ENCODE measurements at regions not wholly inside any gene's neighbourhood (a gene's known extent, or its start where the extent isn't known, plus 50 kb on each side); places are given as distances from the start of the nearest gene placed in this dataset.
"Not testable (repeated sequence)": the region's sequence is repeated elsewhere in the genome, so short reads cannot be mapped to it uniquely, and the experiment has no call there.

DNA sequence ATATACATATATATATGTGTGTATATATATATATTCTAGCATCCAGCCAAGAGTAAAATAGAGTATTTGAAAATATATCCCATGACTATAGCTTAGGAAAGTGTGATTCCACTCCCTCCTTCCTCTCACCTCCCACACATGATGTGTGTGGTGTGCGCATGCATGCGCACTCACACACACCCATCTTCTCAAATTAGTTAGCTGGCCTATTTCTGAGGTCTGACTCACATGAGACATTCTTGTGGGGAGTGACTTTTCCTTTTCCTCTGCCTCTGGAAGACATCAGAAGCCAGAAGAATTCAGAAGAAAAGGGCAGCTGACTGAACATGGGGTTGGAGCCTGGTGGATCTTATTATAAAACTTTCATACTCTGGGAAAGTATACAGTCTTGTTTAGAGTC, 793.5 kb upstream of the ZNF722 start:
- Mint-ChIP-seq H3K27ac (no peak overlapping the region), H3K27me3 (ENCODE audit: low read depth) (no peaks in the 10 kb centered on the region), H3K4me1 (ENCODE audit: low read depth) (no peaks in the 10 kb centered on the region), H3K9me3 (peaks cover 63% of the 10 kb centered on the region), H3K36me3 (ENCODE audit: low read depth) (no peaks in the 10 kb centered on the region), H3K4me3 (ENCODE audit: low read depth) (no peak overlapping the region)
- intact Hi-C loops (cut with micrococcal nuclease), result no loop called here
- DNase-seq (ENCODE audit: low spot score), result no peak

DNA sequence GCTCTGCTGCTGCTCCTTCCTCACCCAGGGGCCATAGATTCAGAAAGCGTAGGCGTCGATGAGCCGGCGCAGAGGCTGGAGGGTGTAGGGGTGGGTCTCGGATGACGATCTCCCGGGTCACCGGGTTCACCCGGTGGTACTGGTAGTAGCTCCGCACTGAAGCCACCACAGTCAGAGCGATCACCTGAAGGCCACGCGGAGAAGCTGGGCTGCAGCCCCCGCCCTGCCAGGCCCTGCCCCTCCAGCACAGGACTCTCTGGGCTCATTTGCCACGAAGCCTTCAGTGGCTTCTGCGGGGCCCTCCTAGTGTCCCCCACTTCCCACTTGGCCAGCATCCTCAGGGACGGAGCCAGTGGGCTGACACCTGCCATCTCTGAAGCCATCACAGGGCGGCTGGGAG, 765.5 kb upstream of the ZNF722 start:
- H3K36me3 Mint-ChIP-seq (ENCODE audit: low read depth); DNase-seq (ENCODE audit: low spot score); H3K27me3 Mint-ChIP-seq (ENCODE audit: low read depth); H3K4me3 Mint-ChIP-seq (ENCODE audit: low read depth); H3K27ac Mint-ChIP-seq; H3K4me1 Mint-ChIP-seq (ENCODE audit: low read depth); intact Hi-C loops (cut with micrococcal nuclease): not testable (repeated sequence)
- peaks cover 16% of the 10 kb centered on the region for H3K9me3 Mint-ChIP-seq

- no peak overlapping the region for H3K4me3 Mint-ChIP-seq (ENCODE audit: low read depth)
- no peak for DNase-seq (ENCODE audit: low spot score)
- H3K27ac Mint-ChIP-seq, result no peak overlapping the region
- no peaks in the 10 kb centered on the region for H3K36me3 Mint-ChIP-seq (ENCODE audit: low read depth)
- intact Hi-C loops (cut with micrococcal nuclease), result no loop called here
- no peaks in the 10 kb centered on the region for H3K27me3 Mint-ChIP-seq (ENCODE audit: low read depth)
- no peaks in the 10 kb centered on the region for H3K4me1 Mint-ChIP-seq (ENCODE audit: low read depth)
- H3K9me3 Mint-ChIP-seq, result peaks cover 17% of the 10 kb centered on the region
Measured at GRCh38 chr7:63233881-63234280, 764.8 kb upstream of the ZNF722 start.

All from activated T-helper 2 cell treated with anti-CD3 and anti-CD28 coated beads, Interferon-gamma antibody, Interleukin-2, Interleukin-4, amounts not matched to agents 10 μg/mL and 5 μg/mL and 100 μg/mL, durations not matched to agents 14 hours and 24 hours and 36 hours (primary cell).